BLaER1 (cell line): ENCODE measurements at regions not wholly inside any gene's neighbourhood (a gene's known extent, or its start where the extent isn't known, plus 50 kb on each side); places are given as distances from the start of the nearest gene placed in this dataset.
A peak's percentile ranks its signal among the peaks of the same experiment; 100 is the strongest.

ENCODE experiments used
- H3K27ac ChIP-seq: shearing (Covaris generic); formaldehyde crosslinking; 2 replicates; pipeline ENCODE4 v1.8.1; 2022
- H3K27me3 ChIP-seq: shearing (Covaris generic); formaldehyde crosslinking; 2 replicates; pipeline ENCODE4 v1.8.1; 2022
- H3K36me3 ChIP-seq: shearing (Covaris generic); formaldehyde crosslinking; 2 replicates; pipeline ENCODE4 v1.8.1; 2022
- H3K4me1 ChIP-seq: shearing (Covaris generic); formaldehyde crosslinking; 2 replicates; pipeline ENCODE4 v1.8.1; 2022
- H3K4me2 ChIP-seq: shearing (Covaris generic); formaldehyde crosslinking; 2 replicates; pipeline ENCODE4 v1.8.1; 2022
- H3K4me3 ChIP-seq: shearing (Covaris generic); formaldehyde crosslinking; 2 replicates; pipeline ENCODE4 v1.8.1; 2022
- H3K9ac ChIP-seq: shearing (Covaris generic); formaldehyde crosslinking; 2 replicates; pipeline ENCODE4 v1.8.1; 2022
- H3K9me3 ChIP-seq: shearing (Covaris generic); formaldehyde crosslinking; 2 replicates; pipeline ENCODE4 v1.8.1; 2022
- H4K20me1 ChIP-seq: shearing (Covaris generic); formaldehyde crosslinking; 2 replicates; pipeline ENCODE4 v1.8.1; 2022
- Cebpa-rat ChIP-seq: shearing (Covaris generic); IDR thresholded peaks from 2 replicates; pipeline ENCODE4 v1.8.1; 2022

DNA sequence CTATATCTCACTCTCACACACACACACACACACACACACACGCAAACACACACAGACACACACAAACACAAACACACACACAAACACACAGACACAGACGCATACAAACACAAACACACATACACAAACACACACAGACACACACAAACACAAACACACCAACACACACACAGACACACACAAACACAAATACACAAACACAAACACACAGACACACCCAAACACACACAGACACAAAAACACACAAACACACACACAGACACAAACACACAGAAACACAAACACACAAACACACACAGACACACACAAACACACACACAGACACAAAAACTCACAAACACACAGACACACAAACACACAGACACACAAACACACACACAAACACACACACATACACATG lies 329.0 kb downstream of the ZNF536 start:
- H3K4me1 ChIP-seq = no peaks in the 10 kb centered on the region
- H3K36me3 ChIP-seq = no peaks in the 10 kb centered on the region
- no peaks in the 10 kb centered on the region for H3K27me3 ChIP-seq
- no peak overlapping the region for H3K4me2 ChIP-seq
- H3K27ac ChIP-seq = no peak overlapping the region
- no peak overlapping the region for H3K9ac ChIP-seq
- H3K9me3 ChIP-seq = no peaks in the 10 kb centered on the region
- TF ChIP-seq Cebpa-rat = no peak
- H4K20me1 ChIP-seq = no peaks in the 10 kb centered on the region
- H3K4me3 ChIP-seq = no peak overlapping the region

DNA sequence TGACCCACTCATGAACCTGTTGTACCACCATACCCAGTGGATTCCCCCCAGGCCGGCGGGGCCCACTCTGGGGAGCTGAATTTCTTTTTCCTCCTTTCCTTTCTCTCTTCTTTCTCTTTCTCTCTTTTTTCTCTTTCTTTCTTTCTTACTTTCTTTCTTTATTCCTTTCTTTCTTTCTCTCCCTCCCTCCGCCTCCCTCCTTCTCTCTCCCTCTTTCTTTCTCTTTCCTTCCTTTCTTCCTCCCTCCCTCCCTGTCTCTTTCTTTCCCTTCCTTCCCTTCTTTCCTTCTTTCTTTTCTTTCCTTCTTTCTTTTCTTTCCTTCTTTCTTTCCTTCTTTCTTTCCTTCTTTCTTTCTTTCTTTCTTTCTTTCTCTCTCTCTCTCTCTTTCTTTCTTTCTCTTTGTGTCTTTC lies 327.7 kb downstream of the ZNF536 start:
- H3K9ac ChIP-seq = no peak overlapping the region
- no peaks in the 10 kb centered on the region for H3K36me3 ChIP-seq
- no peak overlapping the region for H3K27ac ChIP-seq
- H4K20me1 ChIP-seq = no peaks in the 10 kb centered on the region
- H3K4me3 ChIP-seq = no peak overlapping the region
- no peaks in the 10 kb centered on the region for H3K27me3 ChIP-seq
- no peak overlapping the region for H3K4me2 ChIP-seq
- no peaks in the 10 kb centered on the region for H3K9me3 ChIP-seq
- no peaks in the 10 kb centered on the region for H3K4me1 ChIP-seq
- TF ChIP-seq Cebpa-rat = no peak

GRCh38 chr19:30696514-30696913 lies 324.3 kb downstream of the ZNF536 start:
- H3K27me3 ChIP-seq = peaks cover 23% of the 10 kb centered on the region
- H3K9me3 ChIP-seq = no peaks in the 10 kb centered on the region
- H4K20me1 ChIP-seq = no peaks in the 10 kb centered on the region
- no peak for TF ChIP-seq Cebpa-rat
- H3K9ac ChIP-seq = no peak overlapping the region
- H3K27ac ChIP-seq = no peak overlapping the region
- H3K4me3 ChIP-seq = no peak overlapping the region
- H3K36me3 ChIP-seq = no peaks in the 10 kb centered on the region
- no peak overlapping the region for H3K4me2 ChIP-seq
- peaks cover 17% of the 10 kb centered on the region for H3K4me1 ChIP-seq

- Histone ChIP-seq H3K4me3 (no peak overlapping the region), H3K36me3 (no peaks in the 10 kb centered on the region), H3K27ac (no peak overlapping the region), H4K20me1 (no peaks in the 10 kb centered on the region), H3K9ac (no peak overlapping the region), H3K27me3 (peaks cover 34% of the 10 kb centered on the region), H3K9me3 (no peaks in the 10 kb centered on the region), H3K4me2 (no peak overlapping the region), H3K4me1 (peaks cover 24% of the 10 kb centered on the region)
- TF ChIP-seq Cebpa-rat = no peak
These were observed 323.1 kb downstream of the ZNF536 start for GRCh38 chr19:30695171-30695875.

GRCh38 chr19:30694156-30694755 lies 322.1 kb downstream of the ZNF536 start:
- no peak overlapping the region for H3K4me2 ChIP-seq
- peaks cover 24% of the 10 kb centered on the region for H3K4me1 ChIP-seq
- no peak overlapping the region for H3K9ac ChIP-seq
- no peak overlapping the region for H3K4me3 ChIP-seq
- H3K9me3 ChIP-seq = no peaks in the 10 kb centered on the region
- no peak for TF ChIP-seq Cebpa-rat
- H3K27me3 ChIP-seq = peaks cover 34% of the 10 kb centered on the region
- no peaks in the 10 kb centered on the region for H4K20me1 ChIP-seq
- H3K36me3 ChIP-seq = no peaks in the 10 kb centered on the region
- H3K27ac ChIP-seq = no peak overlapping the region

DNA sequence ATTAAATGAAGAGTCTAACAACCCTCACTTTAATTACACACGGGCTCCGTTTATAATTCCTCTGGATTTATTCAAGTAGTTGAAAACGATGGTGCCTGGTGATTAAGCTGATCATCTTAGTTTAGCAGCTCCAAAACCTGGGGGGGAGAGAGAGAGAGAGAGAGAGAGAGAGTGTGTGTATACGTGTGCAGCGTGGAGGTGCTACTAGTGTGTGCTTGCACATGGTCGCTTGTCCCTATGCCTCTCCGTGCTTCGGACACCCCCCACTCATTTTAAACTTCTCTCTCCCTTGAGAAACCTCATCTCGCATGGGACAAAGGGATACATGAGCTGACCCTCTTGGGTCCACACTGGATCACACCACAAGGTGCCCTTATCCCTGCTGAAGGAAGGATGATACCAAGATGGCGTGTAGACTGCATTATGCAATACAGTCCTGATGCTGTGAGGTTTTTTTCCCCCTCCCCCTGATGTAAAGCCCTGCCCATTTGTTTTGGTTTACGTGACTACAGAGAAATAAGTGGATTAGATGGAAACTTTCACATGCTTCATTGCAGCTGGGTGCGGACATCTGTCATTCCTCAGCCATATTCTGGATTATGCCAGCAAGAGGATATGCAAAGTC lies 320.8 kb downstream of the ZNF536 start:
- Histone ChIP-seq H3K9ac (no peak overlapping the region), H3K27me3 (peaks cover 34% of the 10 kb centered on the region), H4K20me1 (no peaks in the 10 kb centered on the region), H3K27ac (no peak overlapping the region), H3K36me3 (no peaks in the 10 kb centered on the region), H3K9me3 (no peaks in the 10 kb centered on the region), H3K4me2 (peak overlapping the region; percentile 44), H3K4me3 (no peak overlapping the region), H3K4me1 (peaks cover 24% of the 10 kb centered on the region)
- no peak for TF ChIP-seq Cebpa-rat

- Histone ChIP-seq H3K36me3 (no peaks in the 10 kb centered on the region), H3K4me3 (no peak overlapping the region), H4K20me1 (no peaks in the 10 kb centered on the region), H3K9me3 (no peaks in the 10 kb centered on the region), H3K4me1 (peaks cover 24% of the 10 kb centered on the region), H3K9ac (no peak overlapping the region), H3K4me2 (peak overlapping the region; percentile 44), H3K27ac (no peak overlapping the region), H3K27me3 (peaks cover 34% of the 10 kb centered on the region)
- no peak for TF ChIP-seq Cebpa-rat
These were observed 320.1 kb downstream of the ZNF536 start for GRCh38 chr19:30692181-30692811.

DNA sequence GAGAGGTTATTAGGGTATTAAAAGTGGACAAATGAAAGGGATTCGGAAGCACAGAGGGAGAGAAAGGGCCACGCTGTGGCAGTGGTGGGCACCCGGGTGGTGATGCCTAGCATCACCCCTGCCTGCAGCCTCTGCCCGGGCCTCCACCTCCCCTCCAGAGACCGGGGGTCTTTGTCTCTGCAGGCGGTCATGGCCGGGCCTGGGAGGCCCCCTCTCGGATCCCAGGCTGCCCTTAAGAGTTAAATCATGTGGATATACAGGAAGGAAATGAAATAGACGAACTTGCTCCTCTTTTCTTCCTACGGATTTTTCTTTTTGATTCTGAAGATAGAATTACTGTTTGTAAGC lies 319.6 kb downstream of the ZNF536 start:
- Histone ChIP-seq H3K36me3 (no peaks in the 10 kb centered on the region), H4K20me1 (no peaks in the 10 kb centered on the region), H3K9me3 (no peaks in the 10 kb centered on the region), H3K4me2 (peak overlapping the region; percentile 44; the same call in 1 of the 2 replicates), H3K27me3 (peaks cover 34% of the 10 kb centered on the region), H3K4me1 (peaks cover 24% of the 10 kb centered on the region), H3K27ac (no peak overlapping the region), H3K4me3 (no peak overlapping the region), H3K9ac (no peak overlapping the region)
- TF ChIP-seq Cebpa-rat = no peak

DNA sequence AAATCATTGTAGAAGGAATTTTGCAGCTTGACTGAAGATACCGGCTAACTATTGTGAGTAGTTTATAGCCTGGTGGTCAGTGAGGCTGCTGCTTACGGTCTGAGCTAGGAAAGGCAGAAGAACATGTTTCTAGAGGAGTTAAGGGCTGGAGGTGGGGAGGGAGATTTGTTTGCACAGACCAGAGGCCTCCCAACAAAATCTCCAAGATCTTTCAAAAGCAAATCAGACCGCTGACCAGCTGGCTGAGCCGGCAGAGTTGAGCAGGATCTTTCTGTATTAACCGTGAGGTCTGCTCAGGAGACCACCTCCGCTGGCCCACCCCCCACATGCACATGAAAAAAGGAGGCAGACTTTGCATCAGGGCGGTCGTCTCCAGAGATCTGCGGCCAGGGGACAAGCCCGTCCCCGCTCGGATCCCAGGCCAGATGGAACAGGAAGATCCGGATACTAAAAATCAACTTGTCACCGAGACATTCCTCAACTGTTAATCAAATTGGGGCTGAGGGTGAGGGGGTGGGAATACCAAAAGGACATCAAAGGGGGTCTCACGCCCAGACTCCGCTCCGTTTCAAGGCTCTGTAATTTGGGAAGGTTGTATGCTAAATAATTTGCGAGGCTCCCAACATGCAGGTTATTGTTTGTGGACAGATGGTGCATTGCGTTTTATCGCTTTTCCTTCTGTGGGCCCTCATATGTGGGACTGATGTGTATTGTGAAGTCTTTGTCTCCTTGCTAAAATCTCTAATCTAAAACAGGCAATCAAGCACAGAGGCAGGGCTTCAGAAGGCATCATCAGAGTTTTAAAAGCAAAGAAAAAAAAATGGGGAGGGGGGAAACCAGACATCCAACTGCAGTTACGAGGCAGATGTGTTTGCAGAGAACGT lies 319.0 kb downstream of the ZNF536 start:
- peaks cover 24% of the 10 kb centered on the region for H3K4me1 ChIP-seq
- no peak for TF ChIP-seq Cebpa-rat
- no peaks in the 10 kb centered on the region for H3K9me3 ChIP-seq
- H3K9ac ChIP-seq = no peak overlapping the region
- no peak overlapping the region for H3K27ac ChIP-seq
- H3K36me3 ChIP-seq = no peaks in the 10 kb centered on the region
- H3K4me2 ChIP-seq = peak overlapping the region; percentile 44
- H3K4me3 ChIP-seq = no peak overlapping the region
- H4K20me1 ChIP-seq = no peaks in the 10 kb centered on the region
- H3K27me3 ChIP-seq = peaks cover 34% of the 10 kb centered on the region
